Fibroblast of lung (primary cell): ENCODE measurements at regions not wholly inside any gene's neighbourhood (a gene's known extent, or its start where the extent isn't known, plus 50 kb on each side); places are given as distances from the start of the nearest gene placed in this dataset.
"Not testable (repeated sequence)": the region's sequence is repeated elsewhere in the genome, so short reads cannot be mapped to it uniquely, and the experiment has no call there.

Experiments
- DNase-seq, 2 donors: peaks; one replicate each; pipeline versions ENCODE4 v3.0.0 to v3.0.0-alpha.2; 2010; ENCODE audit warnings: low read depth in 2 of 2
- H2AFZ ChIP-seq: 2 replicates; pipeline ENCODE4 v1.5.1; 2012; ENCODE audit warnings: low read length, control low read depth, inconsistent platforms
- H3K27ac ChIP-seq: 2 replicates; pipeline ENCODE4 v1.5.1; 2011; ENCODE audit warnings: low read length, control low read depth; ENCODE audit not compliant: insufficient read depth
- H3K27me3 ChIP-seq: 2 replicates; pipeline ENCODE4 v1.5.1; 2011; ENCODE audit warnings: mild to moderate bottlenecking, low read length; ENCODE audit not compliant: control insufficient read depth, insufficient read depth
- H3K36me3 ChIP-seq: 2 replicates; pipeline ENCODE4 v1.5.1; 2011; ENCODE audit warnings: low read length; ENCODE audit not compliant: control insufficient read depth, insufficient read depth
- H3K4me1 ChIP-seq: 2 replicates; pipeline ENCODE4 v1.5.1; 2011; ENCODE audit warnings: low read length; ENCODE audit not compliant: control insufficient read depth, insufficient read depth; ENCODE audit errors: extremely low read depth
- H3K4me2 ChIP-seq: 2 replicates; pipeline ENCODE4 v1.5.1; 2011; ENCODE audit warnings: low read length, control low read depth; ENCODE audit not compliant: insufficient read depth; ENCODE audit errors: extremely low read depth
- H3K4me3 ChIP-seq, 4 experiments: fragments of 200-600 bp in 1 of 4; sonication (generic) in 1 of 4; replicated peaks in 1 of 4; 2 replicates each; pipeline ENCODE4 v1.5.1; 2011 to 2016; ENCODE audit warnings: low read length in 4 of 4, low read depth in 3 of 4, mild to moderate bottlenecking in 3 of 4, control low read depth in 2 of 4, inconsistent platforms in 1 of 4, mixed read lengths in 1 of 4; ENCODE audit not compliant: insufficient read depth in 1 of 4; ENCODE audit errors: control extremely low read depth in 1 of 4
- H3K79me2 ChIP-seq: 2 replicates; pipeline ENCODE4 v1.5.1; 2012; ENCODE audit warnings: mild to moderate bottlenecking, low read length, inconsistent platforms; ENCODE audit not compliant: control insufficient read depth, insufficient read depth
- H3K9ac ChIP-seq: 2 replicates; pipeline ENCODE4 v1.5.1; 2011; ENCODE audit warnings: mild to moderate bottlenecking, low read length, control low read depth; ENCODE audit not compliant: insufficient read depth
- H3K9me3 ChIP-seq: 2 replicates; pipeline ENCODE4 v1.5.1; 2012; ENCODE audit warnings: low read depth, low read length; ENCODE audit not compliant: control insufficient read depth, insufficient read depth
- H4K20me1 ChIP-seq: 2 replicates; pipeline ENCODE4 v1.5.1; 2011; ENCODE audit warnings: low read length; ENCODE audit not compliant: control insufficient read depth, insufficient read depth; ENCODE audit errors: extremely low read depth
- CTCF ChIP-seq, 2 donors: IDR thresholded peaks in 1 of 2; conservative IDR thresholded peaks in 1 of 2; 1 replicate in 1 of 2; 2 replicates in 1 of 2; pipeline ENCODE4 v1.5.1; 2011 to 2012; ENCODE audit warnings: low read length in 2 of 2, control low read depth in 1 of 2, inconsistent platforms in 1 of 2, low read depth in 1 of 2, mild to moderate bottlenecking in 1 of 2
- EZH2 ChIP-seq: IDR thresholded peaks from 2 replicates; pipeline ENCODE4 v1.5.1; 2012; ENCODE audit warnings: low read length, control low read depth, mild to moderate bottlenecking; ENCODE audit errors: missing control alignments

GRCh38 chrX:3788494-3789233 lies 75.2 kb upstream of the PRKX start:
- no peak for DNase-seq
- Histone ChIP-seq H3K4me1 (no peaks in the 10 kb centered on the region), H3K79me2 (no peaks in the 10 kb centered on the region), H3K9ac (no peak overlapping the region), H3K4me2 (no peak overlapping the region), H3K36me3 (no peaks in the 10 kb centered on the region), H3K27ac (no peak overlapping the region), H3K27me3 (no peaks in the 10 kb centered on the region), H3K4me3 (no peak overlapping the region), H3K9me3 (no peaks in the 10 kb centered on the region), H2AFZ (no peak overlapping the region), H4K20me1 (no peaks in the 10 kb centered on the region)
- TF ChIP-seq EZH2 = no peak
- no peak for TF ChIP-seq CTCF (conservative IDR thresholded peaks at IDR 0.05 in 1 of 2, IDR thresholded peaks at IDR 0.05 in 1 of 2; ENCODE audit: low read depth in 1 of 2, low read length in 2 of 2)

- no peaks in the 10 kb centered on the region for H3K4me1 ChIP-seq
- H3K9ac ChIP-seq = no peak overlapping the region
- no peak overlapping the region for H3K27ac ChIP-seq
- no peak overlapping the region for H3K4me3 ChIP-seq
- H3K4me2 ChIP-seq = no peak overlapping the region
- no peaks in the 10 kb centered on the region for H4K20me1 ChIP-seq
- TF ChIP-seq EZH2 = no peak
- TF ChIP-seq CTCF (conservative IDR thresholded peaks at IDR 0.05 in 1 of 2, IDR thresholded peaks at IDR 0.05 in 1 of 2; ENCODE audit: low read depth in 1 of 2, low read length in 2 of 2) = no peak
- H2AFZ ChIP-seq = no peak overlapping the region
- no peaks in the 10 kb centered on the region for H3K79me2 ChIP-seq
- DNase-seq = no peak
- H3K9me3 ChIP-seq = no peaks in the 10 kb centered on the region
- no peaks in the 10 kb centered on the region for H3K27me3 ChIP-seq
- H3K36me3 ChIP-seq = no peaks in the 10 kb centered on the region
Observed at GRCh38 chrX:3787856-3788255, 74.4 kb upstream of the PRKX start.

- H3K27ac ChIP-seq, H3K4me2 ChIP-seq, H3K4me1 ChIP-seq, H4K20me1 ChIP-seq, H3K27me3 ChIP-seq, DNase-seq, H3K36me3 ChIP-seq, H3K9ac ChIP-seq, H3K4me3 ChIP-seq, H3K79me2 ChIP-seq, H2AFZ ChIP-seq, H3K9me3 ChIP-seq: not testable (repeated sequence)
Observed at GRCh38 chrX:3785822-3786221, 72.4 kb upstream of the PRKX start.
